ENCODE measurements at regions not wholly inside any gene's neighbourhood (a gene's known extent, or its start where the extent isn't known, plus 50 kb on each side); places are given as distances from the start of the nearest gene placed in this dataset.
"Not testable (repeated sequence)": the region's sequence is repeated elsewhere in the genome, so short reads cannot be mapped to it uniquely, and the experiment has no call there.

- not testable (repeated sequence) for DNase-seq
Observed at GRCh38 chr12:131564138-131564727, 146.7 kb upstream of the SFSWAP start.

GRCh38 chr12:131564845-131565244 is 146.0 kb upstream of the SFSWAP start:
- no peak for DNase-seq

GRCh38 chr12:131565267-131566015 is 145.4 kb upstream of the SFSWAP start:
- no peak for DNase-seq

- DNase-seq: no peak
Observed at GRCh38 chr12:131568336-131568735, 142.6 kb upstream of the SFSWAP start.

DNA sequence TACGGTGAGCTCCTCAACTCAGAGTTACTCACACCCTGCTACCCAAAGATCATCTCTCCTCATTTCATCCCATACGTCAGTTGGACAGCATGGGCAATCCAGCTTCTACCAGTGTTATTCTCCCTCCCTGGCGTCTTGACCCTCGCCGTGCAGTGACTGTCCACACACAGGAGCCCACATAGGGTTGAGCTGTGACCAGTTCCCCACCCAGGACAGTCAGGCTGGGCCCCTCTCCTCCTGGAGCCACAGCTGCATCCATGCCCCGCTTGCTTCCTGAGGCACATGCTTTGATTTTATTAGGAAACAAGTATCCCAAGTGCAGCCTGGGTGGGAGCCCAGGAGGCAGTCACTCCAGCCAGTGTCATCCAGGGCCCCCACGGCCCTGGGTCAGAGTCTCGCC is 140.3 kb upstream of the SFSWAP start:
- DNase-seq: no peak

GRCh38 chr12:131571827-131572226 is 139.1 kb upstream of the SFSWAP start:
- DNase-seq: no peak

- DNase-seq: no peak
Observed at GRCh38 chr12:131572626-131573025, 138.3 kb upstream of the SFSWAP start.

DNA sequence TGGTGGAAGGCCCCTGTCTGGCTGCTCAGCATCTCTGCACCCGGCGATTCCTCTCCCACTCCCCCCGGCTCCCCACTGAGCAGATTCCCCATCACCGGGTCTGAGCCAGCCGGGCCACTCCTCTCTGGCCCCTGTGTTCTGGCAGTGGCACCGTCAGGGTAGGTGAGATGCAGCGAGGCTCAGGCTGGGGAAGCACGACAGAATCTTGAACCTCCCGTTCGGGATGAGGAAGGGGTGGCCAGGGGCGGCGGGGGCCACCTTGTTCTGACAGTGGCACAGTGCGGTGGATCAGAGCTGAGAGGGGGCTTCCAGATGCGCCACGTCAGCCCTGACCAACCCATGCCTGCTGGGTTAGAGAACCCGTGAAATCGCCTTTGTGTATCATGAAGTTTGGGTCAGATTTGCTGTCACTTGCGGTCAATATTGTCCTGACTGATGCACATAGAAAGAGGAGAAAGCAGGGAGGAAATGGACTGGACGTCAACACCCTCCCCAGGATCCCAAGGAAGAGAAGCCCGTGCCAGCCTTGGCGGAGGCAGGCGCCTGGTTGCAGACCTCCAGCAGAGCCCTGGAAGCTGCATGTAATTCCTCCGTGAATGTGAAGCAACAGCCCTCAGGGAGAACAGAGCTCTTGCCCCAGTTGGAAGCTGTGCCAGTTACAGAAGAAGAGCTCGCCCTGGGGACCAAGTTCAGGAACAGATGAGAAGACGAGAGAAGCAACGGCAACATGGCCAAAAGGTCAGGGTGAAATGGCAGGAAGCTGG is 137.1 kb upstream of the SFSWAP start:
- DNase-seq: no peak

GRCh38 chr12:131574395-131574771 is 136.5 kb upstream of the SFSWAP start:
- DNase-seq: no peak

GRCh38 chr12:131575371-131575770 is 135.5 kb upstream of the SFSWAP start:
- DNase-seq: no peak

GRCh38 chr12:131576734-131577133 is 134.2 kb upstream of the SFSWAP start:
- DNase-seq: not testable (repeated sequence)

DNA sequence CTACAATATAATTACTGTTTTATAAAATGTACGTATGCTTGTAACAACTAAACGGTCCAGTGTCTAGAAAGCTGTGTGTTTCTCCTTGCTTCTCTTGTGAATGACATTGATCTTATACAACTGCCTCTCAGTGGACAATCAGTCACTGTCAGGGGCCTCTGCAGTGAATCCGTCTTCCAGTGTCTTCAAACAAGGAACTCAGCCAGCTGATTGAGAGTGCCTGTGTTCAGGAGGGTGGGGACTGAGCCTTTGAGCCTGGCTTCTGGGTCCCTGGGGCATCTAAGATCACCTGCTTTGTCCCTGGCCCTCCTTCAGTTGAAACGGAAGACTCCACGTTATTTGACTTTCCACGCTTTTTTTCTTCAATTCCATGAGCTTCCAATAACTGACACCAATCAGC is 133.1 kb upstream of the SFSWAP start:
- no peak for DNase-seq

GRCh38 chr12:131578828-131579470 is 131.9 kb upstream of the SFSWAP start:
- DNase-seq: no peak

DNA sequence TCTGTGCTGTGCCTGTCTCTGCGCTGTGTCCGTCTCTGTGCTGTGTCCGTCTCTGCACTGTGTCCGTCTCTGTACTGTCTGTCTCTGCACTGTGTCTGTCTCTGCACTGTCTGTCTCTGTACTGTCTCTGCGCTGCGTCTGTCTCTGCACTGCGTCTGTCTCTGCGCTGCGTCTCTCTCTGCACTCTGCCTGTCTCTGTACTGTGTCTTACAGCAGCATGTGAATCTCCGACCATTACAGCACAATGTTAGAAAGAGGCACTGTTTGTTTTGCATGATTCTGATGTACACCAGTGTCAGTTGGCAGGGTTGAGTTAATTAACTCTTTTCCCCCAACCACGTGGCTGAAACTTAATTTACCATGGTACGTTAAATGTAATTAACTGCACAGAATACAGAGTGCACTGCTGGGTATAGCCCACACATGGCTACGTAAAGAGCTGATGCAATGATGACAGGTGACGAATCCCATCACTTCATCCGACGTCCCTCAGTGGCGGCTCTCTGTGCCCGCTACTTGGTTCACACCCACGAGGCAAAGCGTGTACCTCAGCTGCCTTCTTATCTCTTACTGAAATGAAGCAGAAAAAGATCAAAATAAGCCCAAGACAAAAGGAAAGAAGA is 127.7 kb upstream of the SFSWAP start:
- DNase-seq: no peak

GRCh38 chr12:131586269-131586668 is 124.6 kb upstream of the SFSWAP start:
- no peak for DNase-seq

GRCh38 chr12:131586761-131587160 is 124.1 kb upstream of the SFSWAP start:
- no peak for DNase-seq

- DNase-seq: no peak
Observed at GRCh38 chr12:131587565-131587964, 123.3 kb upstream of the SFSWAP start.

GRCh38 chr12:131589221-131589897 is 121.5 kb upstream of the SFSWAP start:
- DNase-seq: no peak

- no peak for DNase-seq
Observed at GRCh38 chr12:131589966-131590365, 120.9 kb upstream of the SFSWAP start.

GRCh38 chr12:131591136-131591535 is 119.8 kb upstream of the SFSWAP start:
- DNase-seq: no peak

DNA sequence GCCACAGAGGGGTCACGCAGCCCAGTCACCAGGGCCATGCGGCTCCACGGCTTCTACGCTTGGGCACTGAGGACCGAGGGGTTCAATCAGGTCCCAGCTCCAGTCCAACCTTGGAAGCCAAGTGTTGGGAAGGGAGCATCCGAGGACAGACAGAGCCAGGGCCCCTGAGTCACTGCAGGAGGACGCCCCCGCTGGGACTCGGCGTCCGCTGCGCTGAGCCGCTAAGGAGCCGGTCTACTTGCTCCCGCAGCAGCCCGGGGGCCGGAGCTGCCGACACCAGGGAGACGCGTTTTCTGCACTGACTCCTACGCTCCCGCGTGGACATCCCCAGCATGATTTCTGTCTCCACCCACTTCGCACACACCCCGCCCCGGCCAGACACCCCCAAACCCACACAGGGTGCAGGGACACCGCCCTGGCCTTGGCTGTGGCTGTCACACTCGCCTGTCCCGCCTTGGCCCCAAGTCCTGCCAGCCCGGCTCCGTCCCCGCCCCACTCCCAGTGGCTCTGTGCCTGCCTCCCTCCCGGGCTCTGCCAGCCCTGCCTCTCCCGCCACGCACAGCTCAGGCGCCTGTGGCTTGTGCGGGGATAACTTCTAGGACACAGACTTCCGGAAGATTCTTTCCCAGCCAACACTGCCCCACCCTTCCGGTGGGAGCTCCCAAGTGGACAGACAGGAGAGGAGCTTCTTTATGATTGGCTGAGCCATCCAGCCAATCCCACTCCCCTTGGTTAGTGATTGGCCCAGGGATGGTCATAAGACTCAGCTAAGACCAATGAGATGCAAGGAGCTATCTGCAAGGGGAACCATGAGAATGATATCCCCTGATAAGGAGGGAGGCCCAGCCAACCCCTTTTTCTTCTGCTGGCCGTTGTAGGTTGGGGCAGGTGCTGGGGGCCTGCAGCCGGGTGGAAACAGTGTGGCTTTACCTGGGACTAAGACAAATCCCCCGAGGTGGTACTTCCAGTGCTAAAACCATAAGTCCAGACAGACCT is 118.9 kb upstream of the SFSWAP start:
- no peak for DNase-seq
